H9 (cell line): ENCODE measurements at regions not wholly inside any gene's neighbourhood (a gene's known extent, or its start where the extent isn't known, plus 50 kb on each side); places are given as distances from the start of the nearest gene placed in this dataset.

ENCODE experiments used
- DNase-seq: peaks from one replicate; pipeline ENCODE4 v3.0.0-alpha.2; 2017
- H2AFZ ChIP-seq: one replicate; pipeline ENCODE4 v1.6.1; 2013; ENCODE audit warnings: mild to moderate bottlenecking, low read length, control low read depth, moderate library complexity
- H2AK5ac ChIP-seq: 2 replicates; pipeline ENCODE4 v1.6.1; 2013; ENCODE audit warnings: low read length, control low read depth, mixed read lengths; ENCODE audit not compliant: insufficient read length
- H2BK120ac ChIP-seq: one replicate; pipeline ENCODE4 v1.6.1; 2013; ENCODE audit warnings: low read depth, mild to moderate bottlenecking, low read length, control low read depth, inconsistent platforms; ENCODE audit not compliant: poor library complexity, severe bottlenecking
- H2BK12ac ChIP-seq: 2 replicates; pipeline ENCODE4 v1.6.1; 2013; ENCODE audit warnings: low read length, control low read depth, mixed read lengths, low read depth; ENCODE audit not compliant: insufficient read length
- H2BK15ac ChIP-seq: 2 replicates; pipeline ENCODE4 v1.6.1; 2013; ENCODE audit warnings: low read depth, low read length, control low read depth
- H2BK20ac ChIP-seq: one replicate; pipeline ENCODE4 v1.6.1; 2013; ENCODE audit warnings: low read depth, mild to moderate bottlenecking, low read length, control low read depth, inconsistent platforms; ENCODE audit not compliant: poor library complexity, severe bottlenecking
- H2BK5ac ChIP-seq: 2 replicates; pipeline ENCODE4 v1.6.1; 2013; ENCODE audit warnings: low read length, control low read depth, mixed read lengths; ENCODE audit not compliant: insufficient read length
- H3K14ac ChIP-seq: 2 replicates; pipeline ENCODE4 v1.6.1; 2013; ENCODE audit warnings: low read length, control low read depth; ENCODE audit not compliant: insufficient read depth
- H3K18ac ChIP-seq: 2 replicates; pipeline ENCODE4 v1.6.1; 2013; ENCODE audit warnings: low read depth, mild to moderate bottlenecking, mixed read lengths, low read length, control low read depth; ENCODE audit not compliant: insufficient read length
- H3K23ac ChIP-seq: 2 replicates; pipeline ENCODE4 v1.6.1; 2013; ENCODE audit warnings: low read length, control low read depth, mixed read lengths, low read depth; ENCODE audit not compliant: insufficient read length
- H3K23me2 ChIP-seq: 2 replicates; pipeline ENCODE4 v1.6.1; 2013; ENCODE audit warnings: low read depth, mild to moderate bottlenecking, mixed read lengths, low read length, control low read depth; ENCODE audit not compliant: insufficient read length, poor library complexity, severe bottlenecking
- H3K27ac ChIP-seq: 2 replicates; pipeline ENCODE4 v1.5.1; 2013; ENCODE audit warnings: low read length, control low read depth, mixed read lengths, low read depth; ENCODE audit not compliant: insufficient read length
- H3K27me3 ChIP-seq: 2 replicates; pipeline ENCODE4 v1.6.1; 2013; ENCODE audit warnings: low read length, control low read depth, inconsistent platforms; ENCODE audit not compliant: insufficient read depth
- H3K4ac ChIP-seq: 2 replicates; pipeline ENCODE4 v1.6.1; 2013; ENCODE audit warnings: low read depth, mild to moderate bottlenecking, control low read depth, inconsistent platforms, low read length, moderate library complexity
- H3K4me1 ChIP-seq: 2 replicates; pipeline ENCODE4 v1.6.1; 2013; ENCODE audit warnings: low read length, control low read depth, inconsistent platforms; ENCODE audit not compliant: insufficient read depth
- H3K4me2 ChIP-seq: 2 replicates; pipeline ENCODE4 v1.6.1; 2013; ENCODE audit warnings: low read length, control low read depth, mixed read lengths; ENCODE audit not compliant: insufficient read length, insufficient read depth
- H3K56ac ChIP-seq: 2 replicates; pipeline ENCODE4 v1.6.1; 2013; ENCODE audit warnings: low read depth, mild to moderate bottlenecking, mixed read lengths, low read length, control low read depth; ENCODE audit not compliant: insufficient read length
- H3K79me1 ChIP-seq: 2 replicates; pipeline ENCODE4 v1.6.1; 2013; ENCODE audit warnings: low read depth, mild to moderate bottlenecking, moderate library complexity, low read length, control low read depth, inconsistent platforms; ENCODE audit not compliant: insufficient read depth, poor library complexity, severe bottlenecking
- H3K79me2 ChIP-seq: 2 replicates; pipeline ENCODE4 v1.6.1; 2013; ENCODE audit warnings: low read length, control low read depth, inconsistent platforms; ENCODE audit not compliant: insufficient read depth
- H3K9ac ChIP-seq: 2 replicates; pipeline ENCODE4 v1.6.1; 2013; ENCODE audit warnings: low read length, control low read depth, mixed read lengths; ENCODE audit not compliant: insufficient read length; ENCODE audit errors: extremely low read depth
- H3K9me3 ChIP-seq: one replicate; pipeline ENCODE4 v1.6.1; 2013; ENCODE audit warnings: low read depth, low read length, inconsistent platforms; ENCODE audit not compliant: control insufficient read depth
- H3T11ph ChIP-seq: one replicate; pipeline ENCODE4 v1.6.1; 2013; ENCODE audit warnings: mild to moderate bottlenecking, low read length, control low read depth, inconsistent platforms
- H4K20me1 ChIP-seq: one replicate; pipeline ENCODE4 v1.6.1; 2013; ENCODE audit not compliant: control insufficient read depth, insufficient read length, insufficient read depth
- H4K5ac ChIP-seq: 2 replicates; pipeline ENCODE4 v1.6.1; 2013; ENCODE audit warnings: low read depth, mild to moderate bottlenecking, mixed read lengths, low read length, control low read depth; ENCODE audit not compliant: insufficient read length
- H4K8ac ChIP-seq: replicated peaks from 2 replicates; pipeline ENCODE4 v1.6.1; 2013; ENCODE audit warnings: low read length, control low read depth, mixed read lengths, low read depth; ENCODE audit not compliant: insufficient read length
- H4K91ac ChIP-seq: 2 replicates; pipeline ENCODE4 v1.6.1; 2013; ENCODE audit warnings: low read depth, mild to moderate bottlenecking, moderate library complexity, mixed read lengths, low read length, control low read depth; ENCODE audit not compliant: insufficient read length
- H3K27ac Mint-ChIP-seq, 3 experiments: 2 replicates in 2 of 3; 3 replicates in 1 of 3; pipeline ENCODE4 v1.8.0; 2020 to 2021; ENCODE audit warnings: mixed read lengths in 3 of 3, mild to moderate bottlenecking in 1 of 3, moderate library complexity in 1 of 3
- H3K27me3 Mint-ChIP-seq: 2 replicates; pipeline ENCODE4 v1.8.0; 2021; ENCODE audit warnings: low read depth, mild to moderate bottlenecking, moderate library complexity, mixed read lengths
- H3K36me3 Mint-ChIP-seq, 3 experiments: 2 replicates in 2 of 3; 3 replicates in 1 of 3; pipeline ENCODE4 v1.8.0; 2020 to 2021; ENCODE audit warnings: low read depth in 3 of 3, mixed read lengths in 3 of 3; ENCODE audit not compliant: insufficient read depth in 1 of 3
- H3K4me1 Mint-ChIP-seq, 2 experiments: 2 replicates each; pipeline ENCODE4 v1.8.0; 2020; ENCODE audit warnings: mixed read lengths in 2 of 2
- H3K4me3 Mint-ChIP-seq, 2 experiments: 2 replicates in 1 of 2; 3 replicates in 1 of 2; pipeline ENCODE4 v1.8.0; 2020 to 2021; ENCODE audit warnings: mild to moderate bottlenecking in 2 of 2, mixed read lengths in 2 of 2, moderate library complexity in 1 of 2
- H3K9me3 Mint-ChIP-seq, 2 experiments: 2 replicates in 1 of 2; 3 replicates in 1 of 2; pipeline ENCODE4 v1.8.0; 2020; ENCODE audit warnings: mild to moderate bottlenecking in 2 of 2, mixed read lengths in 2 of 2, moderate library complexity in 1 of 2
- CTCF ChIP-seq: fragments of 200-600 bp; sonication (generic); conservative IDR thresholded peaks from 3 replicates; pipeline ENCODE4 v1.8.0; 2021; ENCODE audit warnings: antibody characterized with exemption, mild to moderate bottlenecking
- WGBS: extraction: QIAGEN DNeasy Blood & Tissue Kit; methylation state at CpG from one replicate; pipeline ENCODE4 v1.1.7; 2013; ENCODE audit warnings: missing lambda C conversion rate, low lambda C conversion rate, mixed read lengths; ENCODE audit not compliant: insufficient read length; ENCODE audit errors: extremely low coverage; 5-methylcytosine and 5-hydroxymethylcytosine counted together

- Histone ChIP-seq H2BK15ac (no peak overlapping the region), H3K23me2 (no peaks in the 10 kb centered on the region), H4K91ac (no peak overlapping the region), H4K8ac (no peak overlapping the region), H2BK20ac (no peak overlapping the region), H4K5ac (no peak overlapping the region), H3K9me3 (no peaks in the 10 kb centered on the region), H3K79me1 (no peaks in the 10 kb centered on the region), H3K27ac (no peak overlapping the region), H2AFZ (no peak overlapping the region), H3K56ac (no peak overlapping the region), H3K9ac (no peak overlapping the region), H3K27me3 (no peaks in the 10 kb centered on the region), H3K4me2 (no peak overlapping the region), H2BK5ac (no peak overlapping the region), H3K4ac (no peak overlapping the region), H4K20me1 (no peaks in the 10 kb centered on the region), H3K23ac (no peak overlapping the region), H3K79me2 (no peaks in the 10 kb centered on the region), H2BK12ac (no peak overlapping the region), H3K18ac (no peak overlapping the region), H3K14ac (no peak overlapping the region), H2AK5ac (no peak overlapping the region), H3T11ph (no peak overlapping the region), H3K4me1 (no peaks in the 10 kb centered on the region), H2BK120ac (no peak overlapping the region)
- H3K4me3 Mint-ChIP-seq: no peak overlapping the region
- no CpG with 5 or more reads among the region's 1 CpG for WGBS
- TF ChIP-seq CTCF: no peak
- no peaks in the 10 kb centered on the region for H3K36me3 Mint-ChIP-seq
- no peak for DNase-seq
- no peak overlapping the region for H3K27ac Mint-ChIP-seq
- no peaks in the 10 kb centered on the region; a peak in 1 of 5 replicates for H3K9me3 Mint-ChIP-seq
- H3K27me3 Mint-ChIP-seq: peaks cover 20% of the 10 kb centered on the region
- no peaks in the 10 kb centered on the region for H3K4me1 Mint-ChIP-seq
These were observed 220.9 kb upstream of the PKDCC start for GRCh38 chr2:41826921-41827320.
